ENCODE measurements at regions not wholly inside any gene's neighbourhood (a gene's known extent, or its start where the extent isn't known, plus 50 kb on each side); places are given as distances from the start of the nearest gene placed in this dataset.

DNA sequence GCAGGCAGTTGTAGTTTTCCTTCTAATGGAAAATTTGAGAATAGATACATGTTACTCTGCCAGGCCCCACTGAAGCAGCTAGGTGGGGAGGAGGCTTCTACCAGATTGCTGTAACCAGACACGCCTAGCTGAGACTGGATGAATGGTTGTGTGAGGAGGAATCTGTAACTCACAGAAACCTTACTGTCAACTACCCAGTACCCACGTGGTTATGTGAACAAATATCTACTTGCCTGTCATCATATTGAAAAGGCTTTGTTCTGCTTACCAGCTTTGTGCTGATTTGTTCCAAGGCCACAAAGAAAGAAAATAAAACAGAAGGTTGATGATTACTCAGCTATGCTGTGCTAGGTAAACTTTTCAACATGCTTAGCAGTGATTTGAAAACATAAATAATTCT lies 167.2 kb downstream of the CAPZA3 start (continued):
- TF ChIP-seq, protein P1, sequence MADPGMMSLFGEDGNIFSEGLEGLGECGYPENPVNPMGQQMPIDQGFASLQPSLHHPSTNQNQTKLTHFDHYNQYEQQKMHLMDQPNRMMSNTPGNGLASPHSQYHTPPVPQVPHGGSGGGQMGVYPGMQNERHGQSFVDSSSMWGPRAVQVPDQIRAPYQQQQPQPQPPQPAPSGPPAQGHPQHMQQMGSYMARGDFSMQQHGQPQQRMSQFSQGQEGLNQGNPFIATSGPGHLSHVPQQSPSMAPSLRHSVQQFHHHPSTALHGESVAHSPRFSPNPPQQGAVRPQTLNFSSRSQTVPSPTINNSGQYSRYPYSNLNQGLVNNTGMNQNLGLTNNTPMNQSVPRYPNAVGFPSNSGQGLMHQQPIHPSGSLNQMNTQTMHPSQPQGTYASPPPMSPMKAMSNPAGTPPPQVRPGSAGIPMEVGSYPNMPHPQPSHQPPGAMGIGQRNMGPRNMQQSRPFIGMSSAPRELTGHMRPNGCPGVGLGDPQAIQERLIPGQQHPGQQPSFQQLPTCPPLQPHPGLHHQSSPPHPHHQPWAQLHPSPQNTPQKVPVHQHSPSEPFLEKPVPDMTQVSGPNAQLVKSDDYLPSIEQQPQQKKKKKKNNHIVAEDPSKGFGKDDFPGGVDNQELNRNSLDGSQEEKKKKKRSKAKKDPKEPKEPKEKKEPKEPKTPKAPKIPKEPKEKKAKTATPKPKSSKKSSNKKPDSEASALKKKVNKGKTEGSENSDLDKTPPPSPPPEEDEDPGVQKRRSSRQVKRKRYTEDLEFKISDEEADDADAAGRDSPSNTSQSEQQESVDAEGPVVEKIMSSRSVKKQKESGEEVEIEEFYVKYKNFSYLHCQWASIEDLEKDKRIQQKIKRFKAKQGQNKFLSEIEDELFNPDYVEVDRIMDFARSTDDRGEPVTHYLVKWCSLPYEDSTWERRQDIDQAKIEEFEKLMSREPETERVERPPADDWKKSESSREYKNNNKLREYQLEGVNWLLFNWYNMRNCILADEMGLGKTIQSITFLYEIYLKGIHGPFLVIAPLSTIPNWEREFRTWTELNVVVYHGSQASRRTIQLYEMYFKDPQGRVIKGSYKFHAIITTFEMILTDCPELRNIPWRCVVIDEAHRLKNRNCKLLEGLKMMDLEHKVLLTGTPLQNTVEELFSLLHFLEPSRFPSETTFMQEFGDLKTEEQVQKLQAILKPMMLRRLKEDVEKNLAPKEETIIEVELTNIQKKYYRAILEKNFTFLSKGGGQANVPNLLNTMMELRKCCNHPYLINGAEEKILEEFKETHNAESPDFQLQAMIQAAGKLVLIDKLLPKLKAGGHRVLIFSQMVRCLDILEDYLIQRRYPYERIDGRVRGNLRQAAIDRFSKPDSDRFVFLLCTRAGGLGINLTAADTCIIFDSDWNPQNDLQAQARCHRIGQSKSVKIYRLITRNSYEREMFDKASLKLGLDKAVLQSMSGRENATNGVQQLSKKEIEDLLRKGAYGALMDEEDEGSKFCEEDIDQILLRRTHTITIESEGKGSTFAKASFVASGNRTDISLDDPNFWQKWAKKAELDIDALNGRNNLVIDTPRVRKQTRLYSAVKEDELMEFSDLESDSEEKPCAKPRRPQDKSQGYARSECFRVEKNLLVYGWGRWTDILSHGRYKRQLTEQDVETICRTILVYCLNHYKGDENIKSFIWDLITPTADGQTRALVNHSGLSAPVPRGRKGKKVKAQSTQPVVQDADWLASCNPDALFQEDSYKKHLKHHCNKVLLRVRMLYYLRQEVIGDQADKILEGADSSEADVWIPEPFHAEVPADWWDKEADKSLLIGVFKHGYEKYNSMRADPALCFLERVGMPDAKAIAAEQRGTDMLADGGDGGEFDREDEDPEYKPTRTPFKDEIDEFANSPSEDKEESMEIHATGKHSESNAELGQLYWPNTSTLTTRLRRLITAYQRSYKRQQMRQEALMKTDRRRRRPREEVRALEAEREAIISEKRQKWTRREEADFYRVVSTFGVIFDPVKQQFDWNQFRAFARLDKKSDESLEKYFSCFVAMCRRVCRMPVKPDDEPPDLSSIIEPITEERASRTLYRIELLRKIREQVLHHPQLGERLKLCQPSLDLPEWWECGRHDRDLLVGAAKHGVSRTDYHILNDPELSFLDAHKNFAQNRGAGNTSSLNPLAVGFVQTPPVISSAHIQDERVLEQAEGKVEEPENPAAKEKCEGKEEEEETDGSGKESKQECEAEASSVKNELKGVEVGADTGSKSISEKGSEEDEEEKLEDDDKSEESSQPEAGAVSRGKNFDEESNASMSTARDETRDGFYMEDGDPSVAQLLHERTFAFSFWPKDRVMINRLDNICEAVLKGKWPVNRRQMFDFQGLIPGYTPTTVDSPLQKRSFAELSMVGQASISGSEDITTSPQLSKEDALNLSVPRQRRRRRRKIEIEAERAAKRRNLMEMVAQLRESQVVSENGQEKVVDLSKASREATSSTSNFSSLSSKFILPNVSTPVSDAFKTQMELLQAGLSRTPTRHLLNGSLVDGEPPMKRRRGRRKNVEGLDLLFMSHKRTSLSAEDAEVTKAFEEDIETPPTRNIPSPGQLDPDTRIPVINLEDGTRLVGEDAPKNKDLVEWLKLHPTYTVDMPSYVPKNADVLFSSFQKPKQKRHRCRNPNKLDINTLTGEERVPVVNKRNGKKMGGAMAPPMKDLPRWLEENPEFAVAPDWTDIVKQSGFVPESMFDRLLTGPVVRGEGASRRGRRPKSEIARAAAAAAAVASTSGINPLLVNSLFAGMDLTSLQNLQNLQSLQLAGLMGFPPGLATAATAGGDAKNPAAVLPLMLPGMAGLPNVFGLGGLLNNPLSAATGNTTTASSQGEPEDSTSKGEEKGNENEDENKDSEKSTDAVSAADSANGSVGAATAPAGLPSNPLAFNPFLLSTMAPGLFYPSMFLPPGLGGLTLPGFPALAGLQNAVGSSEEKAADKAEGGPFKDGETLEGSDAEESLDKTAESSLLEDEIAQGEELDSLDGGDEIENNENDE (IDR thresholded peaks at IDR 0.05; ENCODE audit: insufficient replicate concordance, low read length), result no peak
- TF ChIP-seq, protein P2, sequence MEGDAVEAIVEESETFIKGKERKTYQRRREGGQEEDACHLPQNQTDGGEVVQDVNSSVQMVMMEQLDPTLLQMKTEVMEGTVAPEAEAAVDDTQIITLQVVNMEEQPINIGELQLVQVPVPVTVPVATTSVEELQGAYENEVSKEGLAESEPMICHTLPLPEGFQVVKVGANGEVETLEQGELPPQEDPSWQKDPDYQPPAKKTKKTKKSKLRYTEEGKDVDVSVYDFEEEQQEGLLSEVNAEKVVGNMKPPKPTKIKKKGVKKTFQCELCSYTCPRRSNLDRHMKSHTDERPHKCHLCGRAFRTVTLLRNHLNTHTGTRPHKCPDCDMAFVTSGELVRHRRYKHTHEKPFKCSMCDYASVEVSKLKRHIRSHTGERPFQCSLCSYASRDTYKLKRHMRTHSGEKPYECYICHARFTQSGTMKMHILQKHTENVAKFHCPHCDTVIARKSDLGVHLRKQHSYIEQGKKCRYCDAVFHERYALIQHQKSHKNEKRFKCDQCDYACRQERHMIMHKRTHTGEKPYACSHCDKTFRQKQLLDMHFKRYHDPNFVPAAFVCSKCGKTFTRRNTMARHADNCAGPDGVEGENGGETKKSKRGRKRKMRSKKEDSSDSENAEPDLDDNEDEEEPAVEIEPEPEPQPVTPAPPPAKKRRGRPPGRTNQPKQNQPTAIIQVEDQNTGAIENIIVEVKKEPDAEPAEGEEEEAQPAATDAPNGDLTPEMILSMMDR (IDR thresholded peaks at IDR 0.05; ENCODE audit: control extremely low read depth in 1 of 3, insufficient read depth in 1 of 3, low read depth in 1 of 3, low read length in 3 of 3), result no peak
- TF ChIP-seq SUZ12 (IDR thresholded peaks at IDR 0.05; ENCODE audit: low read length) (no peak), SIRT6 (IDR thresholded peaks at IDR 0.05; ENCODE audit: low read length) (no peak), CEBPB (IDR thresholded peaks at IDR 0.05; ENCODE audit: low read depth, low read length) (no peak), RFX5 (IDR thresholded peaks at IDR 0.05; ENCODE audit: borderline replicate concordance, low read depth, low read length) (no peak), SAP30 (IDR thresholded peaks at IDR 0.05; ENCODE audit: insufficient read depth, insufficient replicate concordance, low read length) (no peak)
- TF ChIP-seq, protein P3, sequence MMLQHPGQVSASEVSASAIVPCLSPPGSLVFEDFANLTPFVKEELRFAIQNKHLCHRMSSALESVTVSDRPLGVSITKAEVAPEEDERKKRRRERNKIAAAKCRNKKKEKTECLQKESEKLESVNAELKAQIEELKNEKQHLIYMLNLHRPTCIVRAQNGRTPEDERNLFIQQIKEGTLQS (IDR thresholded peaks at IDR 0.05; ENCODE audit: insufficient read depth, low read depth, low read length), result no peak

Measured in H1 (cell line).